ENCODE measurements at regions not wholly inside any gene's neighbourhood (a gene's known extent, or its start where the extent isn't known, plus 50 kb on each side); places are given as distances from the start of the nearest gene placed in this dataset.

GRCh38 chr3:27661797-27662196 lies 60.3 kb downstream of the EOMES start:
- Histone ChIP-seq H3K27ac (ENCODE audit: low read length) (no peak overlapping the region), H3K4me1 (ENCODE audit: control insufficient read depth, insufficient read depth, low read length) (no peaks in the 10 kb centered on the region; the same call in 1 of the 2 replicates), H3K27me3 (ENCODE audit: control insufficient read depth, insufficient read depth, low read length) (no peaks in the 10 kb centered on the region), H3K4me3 (ENCODE audit: low read length) (no peak overlapping the region), H3K36me3 (ENCODE audit: control insufficient read depth, insufficient read depth, low read length) (no peaks in the 10 kb centered on the region), H3K9me3 (ENCODE audit: control insufficient read depth, insufficient read depth, low read length) (no peaks in the 10 kb centered on the region)
- DNase-seq (ENCODE audit: low read depth, low spot score): no peak
- no CpG with 5 or more reads among the region's 3 CpGs for WGBS (ENCODE audit: insufficient coverage, insufficient read length)

DNA sequence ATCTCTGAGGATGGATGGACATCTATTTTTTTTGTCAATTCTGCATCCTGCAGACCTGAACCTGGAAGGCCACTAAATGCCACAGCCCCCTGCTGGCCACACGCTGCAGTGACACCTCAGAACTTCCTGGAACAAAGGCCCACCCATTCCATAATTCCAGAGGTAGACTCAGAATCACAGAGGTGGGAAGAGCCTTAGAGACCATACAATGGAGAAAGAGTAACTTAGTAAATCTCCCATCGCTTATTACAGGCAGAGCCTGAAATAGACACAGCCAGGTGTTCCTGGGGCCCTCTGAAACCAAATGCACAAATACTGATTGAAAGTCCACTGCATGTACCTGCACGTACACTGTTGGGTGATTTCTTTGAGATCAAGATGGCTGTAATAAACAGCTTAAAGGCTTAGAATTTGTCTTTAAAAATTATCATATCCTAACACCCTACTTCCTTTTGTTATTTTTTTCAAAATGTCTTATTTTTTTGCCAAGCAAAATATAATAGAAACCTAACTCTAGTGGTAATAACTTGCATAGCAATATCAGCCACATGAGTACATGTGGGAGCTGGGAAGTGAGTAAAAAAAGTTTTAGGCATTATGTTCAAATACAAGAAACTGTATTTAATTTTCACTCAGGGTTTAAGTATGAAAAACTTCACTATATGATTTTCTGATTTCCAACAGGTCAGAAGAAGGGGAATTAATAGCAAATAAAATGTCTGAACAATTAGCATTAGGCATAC lies 62.7 kb downstream of the EOMES start:
- H3K27ac ChIP-seq (ENCODE audit: low read length): no peak overlapping the region
- H3K4me1 ChIP-seq (ENCODE audit: control insufficient read depth, insufficient read depth, low read length): peaks cover 2% of the 10 kb centered on the region; the same call in 1 of the 2 replicates
- no peak overlapping the region for H3K4me3 ChIP-seq (ENCODE audit: low read length)
- no peaks in the 10 kb centered on the region for H3K36me3 ChIP-seq (ENCODE audit: control insufficient read depth, insufficient read depth, low read length)
- peak; percentile 37 for DNase-seq (ENCODE audit: low read depth, low spot score)
- no CpG with 5 or more reads among the region's 3 CpGs for WGBS (ENCODE audit: insufficient coverage, insufficient read length)
- H3K9me3 ChIP-seq (ENCODE audit: control insufficient read depth, insufficient read depth, low read length): no peaks in the 10 kb centered on the region
- H3K27me3 ChIP-seq (ENCODE audit: control insufficient read depth, insufficient read depth, low read length): no peaks in the 10 kb centered on the region

DNA sequence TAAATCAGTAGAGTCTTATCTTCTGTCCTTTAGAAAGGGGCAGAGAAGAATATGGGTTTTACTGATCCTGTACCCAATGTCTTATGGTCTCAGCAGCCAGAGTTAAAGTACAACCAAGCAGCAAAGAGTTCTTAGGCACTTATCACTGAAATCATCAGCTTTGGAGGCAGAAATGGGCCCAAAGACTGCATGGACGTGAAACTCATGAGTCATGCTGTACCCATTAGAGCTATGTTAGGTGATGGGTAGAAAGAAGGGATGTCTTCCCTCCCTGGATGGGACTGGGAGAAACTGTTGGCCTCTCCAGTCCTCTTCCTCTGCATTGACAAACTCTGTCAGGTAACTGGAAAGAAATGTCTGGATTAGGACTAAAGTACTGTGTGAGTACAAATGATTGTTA lies 63.4 kb downstream of the EOMES start:
- Histone ChIP-seq H3K4me1 (ENCODE audit: control insufficient read depth, insufficient read depth, low read length) (peaks cover 2% of the 10 kb centered on the region; the same call in 1 of the 2 replicates), H3K27me3 (ENCODE audit: control insufficient read depth, insufficient read depth, low read length) (no peaks in the 10 kb centered on the region), H3K4me3 (ENCODE audit: low read length) (no peak overlapping the region), H3K36me3 (ENCODE audit: control insufficient read depth, insufficient read depth, low read length) (no peaks in the 10 kb centered on the region), H3K27ac (ENCODE audit: low read length) (no peak overlapping the region), H3K9me3 (ENCODE audit: control insufficient read depth, insufficient read depth, low read length) (no peaks in the 10 kb centered on the region)
- no peak for DNase-seq (ENCODE audit: low read depth, low spot score)
- WGBS (ENCODE audit: insufficient coverage, insufficient read length): no CpG with 5 or more reads among the region's 1 CpG

DNA sequence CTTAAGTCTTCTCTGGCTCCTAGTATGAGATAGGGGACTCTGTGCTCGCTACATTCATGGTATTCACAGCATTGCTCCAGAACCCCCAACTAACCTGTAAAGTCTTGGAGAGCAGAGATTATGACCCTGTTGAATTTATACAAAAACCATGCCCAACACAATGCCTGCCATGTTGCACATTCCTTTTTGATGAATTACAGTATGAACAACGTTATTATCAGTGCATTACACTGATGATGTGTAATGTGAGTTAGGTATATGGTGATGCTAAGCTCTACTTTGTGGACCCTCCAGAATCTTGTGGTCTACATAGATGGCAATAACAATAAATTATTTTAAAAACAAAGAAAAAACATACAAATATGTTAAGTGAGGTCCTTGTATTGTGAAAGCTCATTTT lies 64.3 kb downstream of the EOMES start:
- H3K27ac ChIP-seq (ENCODE audit: low read length): no peak overlapping the region
- H3K9me3 ChIP-seq (ENCODE audit: control insufficient read depth, insufficient read depth, low read length): no peaks in the 10 kb centered on the region
- no peaks in the 10 kb centered on the region for H3K27me3 ChIP-seq (ENCODE audit: control insufficient read depth, insufficient read depth, low read length)
- H3K4me3 ChIP-seq (ENCODE audit: low read length): no peak overlapping the region
- no peak for DNase-seq (ENCODE audit: low read depth, low spot score)
- peaks cover 4% of the 10 kb centered on the region; the same call in 1 of the 2 replicates for H3K4me1 ChIP-seq (ENCODE audit: control insufficient read depth, insufficient read depth, low read length)
- no peaks in the 10 kb centered on the region for H3K36me3 ChIP-seq (ENCODE audit: control insufficient read depth, insufficient read depth, low read length)
- WGBS (ENCODE audit: insufficient coverage, insufficient read length): no CpG with 5 or more reads among the region's 2 CpGs

DNA sequence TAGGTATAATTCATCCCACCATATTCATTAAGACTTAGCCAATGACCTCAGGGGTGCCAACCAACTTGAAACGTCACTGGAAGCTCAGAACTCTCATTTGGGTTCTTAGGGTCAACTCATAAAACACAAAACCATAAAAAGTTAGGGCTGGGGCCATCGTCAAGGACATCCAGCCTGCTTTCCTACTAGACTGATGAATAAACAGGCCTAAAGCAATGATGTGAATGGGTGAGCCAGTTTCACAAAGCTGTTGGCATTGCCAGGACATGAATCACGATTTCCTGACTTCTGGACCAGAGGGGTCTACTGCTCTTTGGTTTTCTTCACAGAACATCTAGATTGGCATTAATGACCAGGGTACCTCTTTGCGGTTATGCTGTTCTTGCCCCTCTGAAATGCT lies 64.7 kb downstream of the EOMES start:
- no peak overlapping the region for H3K27ac ChIP-seq (ENCODE audit: low read length)

DNA sequence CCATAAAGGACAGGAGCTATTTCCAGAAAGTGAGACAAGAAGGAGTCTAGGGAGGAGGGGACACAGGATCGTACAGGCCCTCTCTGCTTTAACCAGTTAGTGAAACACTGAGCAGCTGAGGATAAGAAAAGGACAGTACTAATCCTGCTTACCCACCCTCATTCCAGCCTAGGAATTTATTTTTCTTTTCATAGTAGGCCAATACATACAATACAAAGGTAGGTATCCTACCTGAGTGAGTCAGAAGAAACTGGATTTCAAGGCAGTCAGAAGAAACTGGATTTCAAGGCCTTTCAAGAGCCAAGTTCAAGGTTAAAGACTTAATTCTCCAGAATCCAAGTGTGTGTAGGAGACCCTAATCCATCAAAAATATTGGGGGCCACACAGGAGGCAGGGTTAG lies 65.3 kb downstream of the EOMES start:
- Histone ChIP-seq H3K4me3 (ENCODE audit: low read length) (no peak overlapping the region), H3K4me1 (ENCODE audit: control insufficient read depth, insufficient read depth, low read length) (peaks cover 4% of the 10 kb centered on the region; the same call in 1 of the 2 replicates), H3K9me3 (ENCODE audit: control insufficient read depth, insufficient read depth, low read length) (no peaks in the 10 kb centered on the region), H3K27me3 (ENCODE audit: control insufficient read depth, insufficient read depth, low read length) (no peaks in the 10 kb centered on the region), H3K36me3 (ENCODE audit: control insufficient read depth, insufficient read depth, low read length) (no peaks in the 10 kb centered on the region), H3K27ac (ENCODE audit: low read length) (no peak overlapping the region)
- DNase-seq (ENCODE audit: low read depth, low spot score): no peak
- no CpG with 5 or more reads among the region's 1 CpG for WGBS (ENCODE audit: insufficient coverage, insufficient read length)

More for the DNA sequence above, 64.7 kb downstream of the EOMES start:
- H3K36me3 ChIP-seq (ENCODE audit: control insufficient read depth, insufficient read depth, low read length): no peaks in the 10 kb centered on the region
- H3K4me1 ChIP-seq (ENCODE audit: control insufficient read depth, insufficient read depth, low read length): peaks cover 4% of the 10 kb centered on the region; the same call in 1 of the 2 replicates
- no peak overlapping the region for H3K4me3 ChIP-seq (ENCODE audit: low read length)
- no peaks in the 10 kb centered on the region for H3K9me3 ChIP-seq (ENCODE audit: control insufficient read depth, insufficient read depth, low read length)
- WGBS (ENCODE audit: insufficient coverage, insufficient read length): no CpG with 5 or more reads among the region's 4 CpGs
- H3K27me3 ChIP-seq (ENCODE audit: control insufficient read depth, insufficient read depth, low read length): no peaks in the 10 kb centered on the region
- no peak for DNase-seq (ENCODE audit: low read depth, low spot score)

DNA sequence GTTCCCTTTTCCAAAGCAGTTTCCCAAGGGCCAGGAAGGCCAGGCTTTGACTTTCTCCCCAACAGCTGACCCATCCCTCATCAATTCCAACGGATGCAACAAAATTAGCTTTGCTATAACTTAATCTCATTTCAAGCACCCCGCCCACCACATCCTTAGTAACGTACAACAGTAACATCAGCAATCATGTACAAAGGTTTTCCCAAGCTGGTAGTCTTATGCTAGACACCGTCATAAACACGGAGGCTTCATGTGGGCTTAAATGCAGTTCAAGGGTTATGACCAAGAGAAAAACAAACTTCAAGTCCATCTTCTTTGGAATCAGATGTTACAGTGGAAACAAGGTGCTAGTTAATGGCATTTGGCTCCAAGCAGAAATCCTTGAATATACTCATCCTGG lies 66.6 kb downstream of the EOMES start:
- Histone ChIP-seq H3K36me3 (ENCODE audit: control insufficient read depth, insufficient read depth, low read length) (no peaks in the 10 kb centered on the region), H3K27ac (ENCODE audit: low read length) (no peak overlapping the region), H3K4me3 (ENCODE audit: low read length) (no peak overlapping the region), H3K4me1 (ENCODE audit: control insufficient read depth, insufficient read depth, low read length) (peaks cover 4% of the 10 kb centered on the region; the same call in 1 of the 2 replicates), H3K27me3 (ENCODE audit: control insufficient read depth, insufficient read depth, low read length) (no peaks in the 10 kb centered on the region), H3K9me3 (ENCODE audit: control insufficient read depth, insufficient read depth, low read length) (no peaks in the 10 kb centered on the region)
- WGBS (ENCODE audit: insufficient coverage, insufficient read length): no CpG with 5 or more reads among the region's 5 CpGs
- DNase-seq (ENCODE audit: low read depth, low spot score): no peak

- no CpG with 5 or more reads among the region's 3 CpGs for WGBS (ENCODE audit: insufficient coverage, insufficient read length)
- no peaks in the 10 kb centered on the region for H3K27me3 ChIP-seq (ENCODE audit: control insufficient read depth, insufficient read depth, low read length)
- H3K4me1 ChIP-seq (ENCODE audit: control insufficient read depth, insufficient read depth, low read length): peaks cover 4% of the 10 kb centered on the region; the same call in 1 of the 2 replicates
- DNase-seq (ENCODE audit: low read depth, low spot score): no peak
- no peaks in the 10 kb centered on the region for H3K9me3 ChIP-seq (ENCODE audit: control insufficient read depth, insufficient read depth, low read length)
- H3K4me3 ChIP-seq (ENCODE audit: low read length): no peak overlapping the region
- no peak overlapping the region for H3K27ac ChIP-seq (ENCODE audit: low read length)
- H3K36me3 ChIP-seq (ENCODE audit: control insufficient read depth, insufficient read depth, low read length): no peaks in the 10 kb centered on the region
Observed at GRCh38 chr3:27653803-27654558, 68.1 kb downstream of the EOMES start.

GRCh38 chr3:27649277-27649676 lies 72.8 kb downstream of the EOMES start:
- no CpG with 5 or more reads among the region's 4 CpGs for WGBS (ENCODE audit: insufficient coverage, insufficient read length)
- no peak for DNase-seq (ENCODE audit: low read depth, low spot score)
- no peaks in the 10 kb centered on the region for H3K9me3 ChIP-seq (ENCODE audit: control insufficient read depth, insufficient read depth, low read length)
- no peak overlapping the region for H3K27ac ChIP-seq (ENCODE audit: low read length)
- no peaks in the 10 kb centered on the region for H3K36me3 ChIP-seq (ENCODE audit: control insufficient read depth, insufficient read depth, low read length)
- no peak overlapping the region for H3K4me3 ChIP-seq (ENCODE audit: low read length)
- H3K27me3 ChIP-seq (ENCODE audit: control insufficient read depth, insufficient read depth, low read length): no peaks in the 10 kb centered on the region
- H3K4me1 ChIP-seq (ENCODE audit: control insufficient read depth, insufficient read depth, low read length): peaks cover 2% of the 10 kb centered on the region; the same call in 1 of the 2 replicates

DNA sequence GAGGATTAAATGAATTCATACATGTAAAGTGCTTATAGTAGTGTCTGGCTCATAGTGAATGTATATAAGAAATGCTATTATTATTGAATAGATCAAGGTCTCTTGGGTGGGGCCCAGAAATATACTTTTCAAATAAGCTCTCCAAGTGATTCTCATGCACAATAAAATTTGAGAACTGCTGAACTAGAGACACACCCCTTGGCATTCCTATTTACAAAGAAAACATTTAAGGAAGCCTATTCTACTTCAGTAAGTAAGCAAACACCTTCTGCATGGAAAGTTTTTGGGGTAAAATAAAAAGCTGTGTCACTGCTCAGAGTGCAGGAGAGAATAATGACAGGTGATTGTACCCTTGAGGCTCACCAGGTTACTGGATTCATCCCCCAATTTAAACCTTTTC lies 75.2 kb downstream of the EOMES start:
- Histone ChIP-seq H3K4me1 (ENCODE audit: control insufficient read depth, insufficient read depth, low read length) (no peaks in the 10 kb centered on the region), H3K36me3 (ENCODE audit: control insufficient read depth, insufficient read depth, low read length) (no peaks in the 10 kb centered on the region), H3K27ac (ENCODE audit: low read length) (no peak overlapping the region), H3K9me3 (ENCODE audit: control insufficient read depth, insufficient read depth, low read length) (no peaks in the 10 kb centered on the region), H3K27me3 (ENCODE audit: control insufficient read depth, insufficient read depth, low read length) (no peaks in the 10 kb centered on the region), H3K4me3 (ENCODE audit: low read length) (no peak overlapping the region)
- DNase-seq (ENCODE audit: low read depth, low spot score): no peak
